ENCODE measurements at regions not wholly inside any gene's neighbourhood (a gene's known extent, or its start where the extent isn't known, plus 50 kb on each side); places are given as distances from the start of the nearest gene placed in this dataset.

GRCh38 chr18:77967791-77968190, 718.1 kb downstream of the GALR1 start:
- Histone ChIP-seq H2AFZ (ENCODE audit: low read depth, low read length) (no peak overlapping the region), H3F3A (ENCODE audit: insufficient read depth, low read length, poor library complexity, severe bottlenecking) (no peaks in the 10 kb centered on the region), H3K27me3 (ENCODE audit: insufficient read depth, low read depth, low read length) (no peaks in the 10 kb centered on the region), H3K4me2 (ENCODE audit: low read length) (no peak overlapping the region), H3K4me3 (ENCODE audit: low read length) (no peak overlapping the region), H3K27ac (ENCODE audit: low read length) (no peak overlapping the region), H3K79me2 (replicated peaks; ENCODE audit: insufficient read depth, low read length) (no peaks in the 10 kb centered on the region), H3K9me3 (ENCODE audit: low read length) (no peaks in the 10 kb centered on the region), H3K9ac (ENCODE audit: low read length) (no peak overlapping the region), H3K36me3 (ENCODE audit: insufficient read depth, low read length) (no peaks in the 10 kb centered on the region), H4K20me1 (ENCODE audit: insufficient read depth) (no peaks in the 10 kb centered on the region), H3K9me2 (ENCODE audit: insufficient read depth, low read length) (no peaks in the 10 kb centered on the region)
- no peak for TF ChIP-seq MXI1 (conservative IDR thresholded peaks at IDR 0.05; ENCODE audit: poor library complexity, severe bottlenecking)
- no peak for TF ChIP-seq RAD21 (conservative IDR thresholded peaks at IDR 0.05)
- no peak for TF ChIP-seq SMC3 (conservative IDR thresholded peaks at IDR 0.05; ENCODE audit: poor library complexity)
- TF ChIP-seq REST (IDR thresholded peaks at IDR 0.05; ENCODE audit: borderline replicate concordance), result no peak
- TF ChIP-seq EP300 (conservative IDR thresholded peaks at IDR 0.05; ENCODE audit: poor library complexity, severe bottlenecking), result no peak
- no peak for TF ChIP-seq EZH2 (IDR thresholded peaks at IDR 0.05; ENCODE audit: borderline replicate concordance, insufficient read depth, low read length, poor library complexity, severe bottlenecking)
- TF ChIP-seq POLR2AphosphoS5 (IDR thresholded peaks at IDR 0.05), result no peak

- Histone ChIP-seq H3K9me2 (ENCODE audit: insufficient read depth, low read length) (no peaks in the 10 kb centered on the region), H3K4me3 (ENCODE audit: low read length) (no peak overlapping the region), H3K9ac (ENCODE audit: low read length) (no peak overlapping the region), H3K36me3 (ENCODE audit: insufficient read depth, low read length) (no peaks in the 10 kb centered on the region), H4K20me1 (ENCODE audit: insufficient read depth) (no peaks in the 10 kb centered on the region), H3K79me2 (replicated peaks; ENCODE audit: insufficient read depth, low read length) (no peaks in the 10 kb centered on the region), H2AFZ (ENCODE audit: low read depth, low read length) (no peak overlapping the region), H3F3A (ENCODE audit: insufficient read depth, low read length, poor library complexity, severe bottlenecking) (no peaks in the 10 kb centered on the region), H3K27ac (ENCODE audit: low read length) (no peak overlapping the region), H3K9me3 (ENCODE audit: low read length) (no peaks in the 10 kb centered on the region), H3K27me3 (ENCODE audit: insufficient read depth, low read depth, low read length) (no peaks in the 10 kb centered on the region), H3K4me2 (ENCODE audit: low read length) (no peak overlapping the region)
- TF ChIP-seq CTCF (IDR thresholded peaks at IDR 0.05; ENCODE audit: poor library complexity, severe bottlenecking) (no peak), EZH2 (IDR thresholded peaks at IDR 0.05; ENCODE audit: borderline replicate concordance, insufficient read depth, low read length, poor library complexity, severe bottlenecking) (no peak)
Observed at GRCh38 chr18:77969972-77970371, 720.3 kb downstream of the GALR1 start.

GRCh38 chr18:77970814-77971213, 721.2 kb downstream of the GALR1 start:
- Histone ChIP-seq H3F3A (ENCODE audit: insufficient read depth, low read length, poor library complexity, severe bottlenecking) (no peaks in the 10 kb centered on the region), H3K27ac (ENCODE audit: low read length) (no peak overlapping the region), H2AFZ (ENCODE audit: low read depth, low read length) (no peak overlapping the region), H3K4me3 (ENCODE audit: low read length) (no peak overlapping the region), H3K36me3 (ENCODE audit: insufficient read depth, low read length) (no peaks in the 10 kb centered on the region), H3K9me3 (ENCODE audit: low read length) (no peaks in the 10 kb centered on the region), H3K9me2 (ENCODE audit: insufficient read depth, low read length) (no peaks in the 10 kb centered on the region), H3K27me3 (ENCODE audit: insufficient read depth, low read depth, low read length) (no peaks in the 10 kb centered on the region), H3K9ac (ENCODE audit: low read length) (no peak overlapping the region), H3K4me2 (ENCODE audit: low read length) (no peak overlapping the region), H3K79me2 (replicated peaks; ENCODE audit: insufficient read depth, low read length) (no peaks in the 10 kb centered on the region), H4K20me1 (ENCODE audit: insufficient read depth) (no peaks in the 10 kb centered on the region)
- TF ChIP-seq POLR2AphosphoS5 (IDR thresholded peaks at IDR 0.05), result no peak
- no peak for TF ChIP-seq SMC3 (conservative IDR thresholded peaks at IDR 0.05; ENCODE audit: poor library complexity)
- TF ChIP-seq CTCF (IDR thresholded peaks at IDR 0.05; ENCODE audit: poor library complexity, severe bottlenecking), result no peak
- no peak for TF ChIP-seq RAD21 (conservative IDR thresholded peaks at IDR 0.05)
- TF ChIP-seq REST (IDR thresholded peaks at IDR 0.05; ENCODE audit: borderline replicate concordance), result no peak
- TF ChIP-seq MXI1 (conservative IDR thresholded peaks at IDR 0.05; ENCODE audit: poor library complexity, severe bottlenecking), result no peak
- no peak for TF ChIP-seq TAF1 (IDR thresholded peaks at IDR 0.05; ENCODE audit: low read depth)
- TF ChIP-seq EZH2 (IDR thresholded peaks at IDR 0.05; ENCODE audit: borderline replicate concordance, insufficient read depth, low read length, poor library complexity, severe bottlenecking), result no peak
- no peak for TF ChIP-seq EP300 (conservative IDR thresholded peaks at IDR 0.05; ENCODE audit: poor library complexity, severe bottlenecking)
